NCI-H2029 treated with DMSO at 0.1 percent for 48 hours (cell line): ENCODE measurements at regions not wholly inside any gene's neighbourhood (a gene's known extent, or its start where the extent isn't known, plus 50 kb on each side); places are given as distances from the start of the nearest gene placed in this dataset.

Experiments
- DNase-seq: peaks from one replicate; lab custom pipeline; 2025; lab: John Stamatoyannopoulos, UW

DNA sequence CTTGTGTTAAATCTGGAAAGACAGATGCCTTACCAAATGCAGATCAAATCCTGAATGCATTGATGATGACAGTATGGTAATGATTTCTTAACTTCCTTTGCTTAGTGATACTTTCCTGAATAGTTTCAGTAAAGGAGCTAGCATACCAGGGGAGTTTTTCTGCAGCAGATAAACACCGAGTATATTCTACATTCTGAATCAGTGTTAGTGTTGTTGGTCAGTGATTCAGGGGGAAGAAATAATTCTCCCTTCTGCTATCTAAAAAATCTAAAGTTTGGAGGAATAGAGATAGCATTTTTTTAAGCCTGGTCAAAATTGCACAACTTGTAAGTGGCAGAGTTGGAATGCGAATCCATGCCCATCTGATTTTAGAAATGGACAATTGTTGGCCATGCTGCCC is 512.2 kb upstream of the MARCKS start:
- no peak for DNase-seq

DNA sequence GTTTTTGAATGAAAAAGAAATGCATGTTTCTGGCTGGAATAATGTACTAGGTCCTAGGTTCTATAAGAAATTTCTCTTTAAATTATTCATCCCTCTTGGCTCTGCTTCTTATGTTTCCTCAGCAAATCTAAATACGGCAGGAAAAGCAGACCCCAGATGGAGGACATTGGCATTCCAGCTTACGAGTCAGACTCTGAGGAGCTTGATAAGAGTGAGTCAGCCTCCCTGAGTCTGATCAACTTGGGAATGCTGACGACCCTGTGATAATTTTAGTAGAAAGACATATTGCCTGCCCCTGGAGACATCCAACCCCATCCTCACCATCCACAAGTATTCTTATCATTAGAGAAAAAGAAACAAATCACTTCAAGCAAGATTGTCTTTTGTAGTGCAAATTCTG is 509.7 kb upstream of the MARCKS start:
- DNase-seq, result no peak

DNA sequence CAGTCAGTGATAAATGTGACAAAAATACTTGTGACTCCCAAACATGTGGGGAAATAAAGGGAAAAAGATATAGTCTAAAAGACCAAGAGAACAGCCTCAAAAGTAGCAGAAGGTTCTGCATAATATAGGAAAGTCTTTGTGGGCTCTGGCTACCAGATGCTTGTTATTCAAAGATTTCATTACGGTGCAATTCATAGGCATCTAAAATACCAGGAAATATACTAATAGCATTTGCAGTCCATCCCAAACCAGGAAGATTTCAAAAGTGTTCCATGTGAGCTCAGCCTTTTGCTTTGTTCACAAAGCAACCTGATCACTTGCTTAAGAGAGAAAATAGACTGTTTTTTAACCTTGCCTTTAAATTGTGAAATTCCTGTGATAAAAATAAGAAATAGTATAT is 506.7 kb upstream of the MARCKS start:
- DNase-seq, result no peak

- no peak for DNase-seq
These were observed 505.8 kb upstream of the MARCKS start for GRCh38 chr6:113351173-113351834.

DNA sequence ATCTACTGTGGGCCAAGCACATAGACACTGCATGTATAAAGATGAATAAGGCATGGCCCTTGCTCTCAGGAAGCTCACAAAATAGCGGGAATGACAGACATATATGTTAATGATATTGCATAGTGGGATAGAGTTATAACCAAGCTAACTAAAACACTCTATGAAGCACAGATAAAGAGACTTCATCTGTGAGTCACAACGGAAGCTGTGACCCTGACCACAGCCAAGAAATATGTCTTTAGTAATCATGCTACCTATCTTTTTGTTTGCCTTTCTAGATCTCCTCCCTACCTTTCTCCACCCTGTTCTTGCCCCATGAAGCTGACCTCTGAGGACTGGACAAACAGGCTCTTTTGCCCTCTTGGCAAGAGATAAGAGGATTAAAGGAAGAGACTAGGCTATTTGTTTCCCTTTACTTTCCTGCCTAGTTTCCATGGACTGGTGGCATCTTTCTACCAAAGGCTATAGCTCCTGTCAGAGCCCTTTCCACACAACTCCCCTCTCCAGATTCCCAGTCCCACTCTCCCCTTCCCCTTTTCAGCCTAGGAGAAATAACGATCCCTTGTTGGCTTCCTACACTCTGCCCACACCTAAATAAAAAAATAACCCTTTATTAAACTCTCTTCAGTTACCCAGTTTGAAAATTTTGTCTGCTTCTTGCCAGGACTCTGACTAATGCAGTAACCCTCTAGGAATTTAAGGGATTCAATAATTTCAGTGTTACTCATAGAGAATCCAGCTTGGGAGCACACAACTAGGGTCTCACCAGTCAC is 504.9 kb upstream of the MARCKS start:
- no peak for DNase-seq

- DNase-seq, result no peak
These were observed 504.3 kb upstream of the MARCKS start for GRCh38 chr6:113352831-113353230.

- DNase-seq, result no peak
These were observed 503.8 kb upstream of the MARCKS start for GRCh38 chr6:113353392-113353791.

DNA sequence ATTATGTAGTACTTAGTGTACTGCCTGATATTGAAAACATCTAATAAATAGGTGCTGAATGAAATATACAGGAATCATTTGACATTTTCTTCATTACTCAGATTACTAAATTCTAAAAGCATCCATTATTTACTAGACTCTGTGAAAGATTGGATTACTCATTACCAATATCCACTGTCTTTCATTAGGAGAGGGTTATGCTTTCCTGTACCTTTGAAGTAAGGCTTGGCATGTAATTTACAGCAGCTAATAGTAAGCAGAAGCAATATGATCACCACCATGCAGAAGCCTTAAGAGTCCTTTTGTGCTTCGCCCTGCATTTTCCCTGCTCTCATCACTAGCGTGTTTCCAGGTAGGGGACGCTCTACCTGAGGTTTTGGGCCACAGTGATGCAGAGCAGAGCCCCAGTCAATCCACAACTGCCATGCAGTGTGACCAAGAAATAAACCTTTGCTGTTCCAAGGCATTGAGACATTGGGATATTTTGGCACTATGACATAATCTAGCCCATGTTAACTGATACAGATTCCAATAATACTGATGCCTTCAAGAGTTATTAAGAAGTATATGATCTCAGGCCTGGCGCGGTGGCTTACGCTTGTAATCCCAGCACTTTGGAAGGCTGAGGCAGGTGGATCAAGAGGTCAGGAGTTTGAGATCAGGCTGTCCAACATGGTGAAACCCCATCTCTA is 502.8 kb upstream of the MARCKS start:
- DNase-seq, result no peak

- DNase-seq, result no peak
These were observed 501.0 kb upstream of the MARCKS start for GRCh38 chr6:113356139-113356538.

- DNase-seq, result no peak
These were observed 500.1 kb upstream of the MARCKS start for GRCh38 chr6:113357041-113357440.

GRCh38 chr6:113358063-113358583 is 499.0 kb upstream of the MARCKS start:
- DNase-seq, result no peak

- no peak for DNase-seq
These were observed 497.7 kb upstream of the MARCKS start for GRCh38 chr6:113359155-113360140.

GRCh38 chr6:113361014-113361645 is 496.0 kb upstream of the MARCKS start:
- DNase-seq, result peak; percentile 82

GRCh38 chr6:113362301-113363047 is 494.7 kb upstream of the MARCKS start:
- peak; percentile 26 for DNase-seq

GRCh38 chr6:113363048-113363798 is 493.9 kb upstream of the MARCKS start:
- no peak for DNase-seq

DNA sequence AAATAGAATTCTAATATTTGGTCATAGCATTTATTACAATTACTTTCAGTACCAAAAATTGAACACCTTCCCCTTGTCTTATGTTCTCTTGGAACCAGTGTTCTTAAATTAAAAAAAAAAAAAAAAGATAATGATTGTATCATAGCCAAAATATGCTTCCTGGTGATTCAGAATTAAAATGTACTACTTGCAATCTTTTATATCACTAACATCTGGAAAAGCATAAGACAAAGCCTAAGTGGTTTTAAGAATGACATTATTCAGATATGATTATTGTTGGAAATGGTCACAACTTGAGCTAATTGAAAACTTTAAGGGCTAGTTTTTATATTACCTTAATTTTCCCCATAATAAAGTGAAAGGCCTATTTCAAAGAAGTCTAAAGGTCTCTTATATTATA is 493.3 kb upstream of the MARCKS start:
- no peak for DNase-seq

- DNase-seq, result no peak
These were observed 492.4 kb upstream of the MARCKS start for GRCh38 chr6:113364766-113365165.

DNA sequence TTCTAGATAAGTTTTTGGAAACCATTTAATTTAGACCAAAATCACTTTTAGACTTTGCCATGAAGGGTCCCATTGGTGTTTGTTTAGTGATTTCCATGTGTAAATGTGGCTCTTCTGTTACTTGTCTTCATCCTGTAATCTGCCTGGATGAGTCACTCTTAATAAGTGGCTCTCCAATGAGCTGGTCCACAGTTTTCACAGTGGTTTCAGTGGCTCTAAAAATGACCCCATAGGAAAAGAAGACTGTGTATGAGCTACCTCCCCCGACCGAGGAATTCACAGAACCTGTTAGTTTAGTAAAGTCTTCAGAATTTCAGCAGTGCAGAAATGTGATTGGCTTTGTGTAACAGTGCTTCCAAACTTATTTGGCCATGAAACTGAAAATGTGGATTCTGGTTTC is 492.0 kb upstream of the MARCKS start:
- no peak for DNase-seq

DNA sequence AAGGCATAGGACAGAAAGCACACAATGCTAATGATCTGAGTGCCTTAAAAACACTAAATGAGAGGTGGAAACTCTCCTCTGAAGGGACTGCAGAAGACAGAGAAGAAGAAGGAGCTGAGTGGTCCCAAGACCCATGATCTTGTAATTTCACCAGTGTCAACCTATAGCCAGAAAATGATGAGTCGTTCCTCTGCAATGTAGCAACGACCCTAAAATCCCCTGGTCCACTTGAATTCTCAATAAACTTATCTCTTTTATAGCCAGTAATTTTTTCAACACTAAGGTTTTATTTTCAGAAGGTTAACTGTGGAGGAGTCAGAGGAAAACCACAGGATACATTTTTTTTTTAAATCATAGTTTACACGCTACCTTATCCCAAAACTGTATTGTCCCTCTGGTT is 490.6 kb upstream of the MARCKS start:
- DNase-seq, result no peak
